Activated naive CD8-positive, alpha-beta T cell treated with anti-CD3 and anti-CD28 coated beads for 36 hours (primary cell): ENCODE measurements at regions not wholly inside any gene's neighbourhood (a gene's known extent, or its start where the extent isn't known, plus 50 kb on each side); places are given as distances from the start of the nearest gene placed in this dataset.

ENCODE experiments used
- DNase-seq: peaks from one replicate; pipeline ENCODE4 v3.0.0; 2021
- H3K27ac Mint-ChIP-seq: one replicate; pipeline ENCODE4 v1.8.0; 2022; ENCODE audit warnings: mild to moderate bottlenecking, moderate library complexity, mixed read lengths
- H3K27me3 Mint-ChIP-seq: one replicate; pipeline ENCODE4 v1.8.0; 2022; ENCODE audit warnings: mild to moderate bottlenecking, mixed read lengths
- H3K36me3 Mint-ChIP-seq: one replicate; pipeline ENCODE4 v1.8.0; 2021; ENCODE audit warnings: mild to moderate bottlenecking, mixed read lengths
- H3K4me1 Mint-ChIP-seq: one replicate; pipeline ENCODE4 v1.8.0; 2021; ENCODE audit warnings: mixed read lengths
- H3K4me3 Mint-ChIP-seq: one replicate; pipeline ENCODE4 v1.8.0; 2022; ENCODE audit warnings: mild to moderate bottlenecking, moderate library complexity, mixed read lengths
- H3K9me3 Mint-ChIP-seq: one replicate; pipeline ENCODE4 v1.8.0; 2022; ENCODE audit warnings: mixed read lengths

- no peaks in the 10 kb centered on the region for H3K9me3 Mint-ChIP-seq
- no peak for DNase-seq
- H3K27ac Mint-ChIP-seq, result no peak overlapping the region
- H3K27me3 Mint-ChIP-seq, result peaks cover 7% of the 10 kb centered on the region
- H3K4me3 Mint-ChIP-seq, result no peak overlapping the region
- H3K4me1 Mint-ChIP-seq, result no peaks in the 10 kb centered on the region
- no peaks in the 10 kb centered on the region for H3K36me3 Mint-ChIP-seq
Measured at GRCh38 chr22:49183208-49183825, 644.4 kb downstream of the BRD1 start.

- H3K4me3 Mint-ChIP-seq, result no peak overlapping the region
- no peaks in the 10 kb centered on the region for H3K4me1 Mint-ChIP-seq
- H3K9me3 Mint-ChIP-seq, result no peaks in the 10 kb centered on the region
- no peaks in the 10 kb centered on the region for H3K36me3 Mint-ChIP-seq
- no peak overlapping the region for H3K27ac Mint-ChIP-seq
- peaks cover 7% of the 10 kb centered on the region for H3K27me3 Mint-ChIP-seq
- DNase-seq, result no peak
Measured at GRCh38 chr22:49182416-49182815, 645.3 kb downstream of the BRD1 start.

GRCh38 chr22:49181942-49182341 lies 645.7 kb downstream of the BRD1 start:
- Mint-ChIP-seq H3K27me3 (peaks cover 7% of the 10 kb centered on the region), H3K4me1 (no peaks in the 10 kb centered on the region), H3K4me3 (no peak overlapping the region), H3K9me3 (no peaks in the 10 kb centered on the region), H3K27ac (no peak overlapping the region), H3K36me3 (no peaks in the 10 kb centered on the region)
- DNase-seq, result no peak

- Mint-ChIP-seq H3K27me3 (peaks cover 7% of the 10 kb centered on the region), H3K27ac (no peak overlapping the region), H3K36me3 (no peaks in the 10 kb centered on the region), H3K4me3 (no peak overlapping the region), H3K4me1 (no peaks in the 10 kb centered on the region), H3K9me3 (no peaks in the 10 kb centered on the region)
- DNase-seq, result no peak
Measured at GRCh38 chr22:49181431-49181830, 646.2 kb downstream of the BRD1 start.

GRCh38 chr22:49180683-49181024 lies 647.0 kb downstream of the BRD1 start:
- Mint-ChIP-seq H3K9me3 (no peaks in the 10 kb centered on the region), H3K27ac (no peak overlapping the region), H3K36me3 (no peaks in the 10 kb centered on the region), H3K4me1 (no peaks in the 10 kb centered on the region), H3K27me3 (peaks cover 7% of the 10 kb centered on the region), H3K4me3 (no peak overlapping the region)
- no peak for DNase-seq

- no peak for DNase-seq
- H3K27ac Mint-ChIP-seq, result no peak overlapping the region
- H3K4me1 Mint-ChIP-seq, result no peaks in the 10 kb centered on the region
- peaks cover 4% of the 10 kb centered on the region for H3K27me3 Mint-ChIP-seq
- no peaks in the 10 kb centered on the region for H3K36me3 Mint-ChIP-seq
- H3K9me3 Mint-ChIP-seq, result no peaks in the 10 kb centered on the region
- no peak overlapping the region for H3K4me3 Mint-ChIP-seq
Measured at GRCh38 chr22:49179886-49180682, 647.6 kb downstream of the BRD1 start.

- Mint-ChIP-seq H3K4me3 (no peak overlapping the region), H3K4me1 (no peaks in the 10 kb centered on the region), H3K36me3 (no peaks in the 10 kb centered on the region), H3K27me3 (peaks cover 4% of the 10 kb centered on the region), H3K9me3 (no peaks in the 10 kb centered on the region), H3K27ac (no peak overlapping the region)
- DNase-seq, result no peak
Measured at GRCh38 chr22:49179175-49179574, 648.5 kb downstream of the BRD1 start.

GRCh38 chr22:49178246-49179005 lies 649.2 kb downstream of the BRD1 start:
- Mint-ChIP-seq H3K27ac (no peak overlapping the region), H3K27me3 (peaks cover 8% of the 10 kb centered on the region), H3K4me3 (no peak overlapping the region), H3K4me1 (no peaks in the 10 kb centered on the region), H3K9me3 (no peaks in the 10 kb centered on the region), H3K36me3 (no peaks in the 10 kb centered on the region)
- DNase-seq, result no peak

- Mint-ChIP-seq H3K36me3 (no peaks in the 10 kb centered on the region), H3K4me3 (no peak overlapping the region), H3K27ac (no peak overlapping the region), H3K9me3 (no peaks in the 10 kb centered on the region), H3K27me3 (peaks cover 8% of the 10 kb centered on the region), H3K4me1 (no peaks in the 10 kb centered on the region)
- DNase-seq, result no peak
Measured at GRCh38 chr22:49177666-49178065, 650.0 kb downstream of the BRD1 start.

GRCh38 chr22:49176956-49177355 lies 650.7 kb downstream of the BRD1 start:
- peaks cover 8% of the 10 kb centered on the region for H3K27me3 Mint-ChIP-seq
- H3K36me3 Mint-ChIP-seq, result no peaks in the 10 kb centered on the region
- no peak for DNase-seq
- H3K9me3 Mint-ChIP-seq, result peaks cover 3% of the 10 kb centered on the region
- no peak overlapping the region for H3K4me3 Mint-ChIP-seq
- no peaks in the 10 kb centered on the region for H3K4me1 Mint-ChIP-seq
- H3K27ac Mint-ChIP-seq, result no peak overlapping the region

- Mint-ChIP-seq H3K27ac (no peak overlapping the region), H3K36me3 (no peaks in the 10 kb centered on the region), H3K27me3 (peaks cover 8% of the 10 kb centered on the region), H3K9me3 (peaks cover 10% of the 10 kb centered on the region), H3K4me1 (no peaks in the 10 kb centered on the region), H3K4me3 (no peak overlapping the region)
- no peak for DNase-seq
Measured at GRCh38 chr22:49170053-49170452, 657.6 kb downstream of the BRD1 start.

GRCh38 chr22:49169074-49169744 lies 658.5 kb downstream of the BRD1 start:
- Mint-ChIP-seq H3K27me3 (peaks cover 8% of the 10 kb centered on the region), H3K4me3 (no peak overlapping the region), H3K27ac (no peak overlapping the region), H3K36me3 (no peaks in the 10 kb centered on the region), H3K4me1 (no peaks in the 10 kb centered on the region), H3K9me3 (peaks cover 10% of the 10 kb centered on the region)
- no peak for DNase-seq

GRCh38 chr22:49168219-49168813 lies 659.4 kb downstream of the BRD1 start:
- Mint-ChIP-seq H3K36me3 (no peaks in the 10 kb centered on the region), H3K27ac (no peak overlapping the region), H3K4me1 (no peaks in the 10 kb centered on the region), H3K4me3 (no peak overlapping the region), H3K9me3 (peaks cover 10% of the 10 kb centered on the region), H3K27me3 (peaks cover 3% of the 10 kb centered on the region)
- no peak for DNase-seq

- H3K4me1 Mint-ChIP-seq, result no peaks in the 10 kb centered on the region
- H3K27ac Mint-ChIP-seq, result no peak overlapping the region
- no peaks in the 10 kb centered on the region for H3K36me3 Mint-ChIP-seq
- H3K4me3 Mint-ChIP-seq, result no peak overlapping the region
- DNase-seq, result no peak
- no peaks in the 10 kb centered on the region for H3K27me3 Mint-ChIP-seq
- peaks cover 6% of the 10 kb centered on the region for H3K9me3 Mint-ChIP-seq
Measured at GRCh38 chr22:49166746-49167145, 660.9 kb downstream of the BRD1 start.

- H3K4me1 Mint-ChIP-seq, result no peaks in the 10 kb centered on the region
- H3K4me3 Mint-ChIP-seq, result no peak overlapping the region
- H3K27me3 Mint-ChIP-seq, result no peaks in the 10 kb centered on the region
- no peak for DNase-seq
- peaks cover 2% of the 10 kb centered on the region for H3K9me3 Mint-ChIP-seq
- no peak overlapping the region for H3K27ac Mint-ChIP-seq
- H3K36me3 Mint-ChIP-seq, result no peaks in the 10 kb centered on the region
Measured at GRCh38 chr22:49166211-49166610, 661.5 kb downstream of the BRD1 start.
